Karpas-422 (cell line): ENCODE measurements at regions not wholly inside any gene's neighbourhood (a gene's known extent, or its start where the extent isn't known, plus 50 kb on each side); places are given as distances from the start of the nearest gene placed in this dataset.
"Not testable (repeated sequence)": the region's sequence is repeated elsewhere in the genome, so short reads cannot be mapped to it uniquely, and the experiment has no call there.

Experiments
- DNase-seq: peaks from one replicate; pipeline ENCODE4 v3.0.0-alpha.2; 2015
- H2AFZ ChIP-seq: fragments of 200-600 bp; sonication (generic); 2 replicates; pipeline ENCODE4 v1.6.1; 2014; ENCODE audit warnings: antibody characterized with exemption, low read length, mixed read lengths
- H3K27ac ChIP-seq: fragments of 200-600 bp; sonication (generic); 2 replicates; pipeline ENCODE4 v1.5.1; 2014; ENCODE audit warnings: mild to moderate bottlenecking, low read length, moderate library complexity
- H3K27me3 ChIP-seq: fragments of 200-600 bp; sonication (generic); 2 replicates; pipeline ENCODE4 v1.6.1; 2014; ENCODE audit warnings: low read length, mixed read lengths
- H3K36me3 ChIP-seq: fragments of 200-600 bp; sonication (generic); 2 replicates; pipeline ENCODE4 v1.6.1; 2014; ENCODE audit warnings: low read length, mixed read lengths; ENCODE audit not compliant: insufficient read depth
- H3K4me1 ChIP-seq: fragments of 200-600 bp; sonication (generic); 2 replicates; pipeline ENCODE4 v1.6.1; 2014; ENCODE audit warnings: mild to moderate bottlenecking, low read length, mixed read lengths
- H3K4me2 ChIP-seq: fragments of 200-600 bp; sonication (generic); 2 replicates; pipeline ENCODE4 v1.6.1; 2014; ENCODE audit warnings: low read length, low read depth, mild to moderate bottlenecking; ENCODE audit not compliant: poor library complexity, severe bottlenecking
- H3K4me3 ChIP-seq: fragments of 200-600 bp; sonication (generic); 2 replicates; pipeline ENCODE4 v1.5.1; 2014; ENCODE audit warnings: mild to moderate bottlenecking, antibody characterized with exemption, low read length, mixed read lengths
- H3K79me2 ChIP-seq: fragments of 200-600 bp; sonication (generic); 2 replicates; pipeline ENCODE4 v1.6.1; 2014; ENCODE audit warnings: mild to moderate bottlenecking, low read length, mixed read lengths
- H3K9ac ChIP-seq: fragments of 200-600 bp; sonication (generic); 2 replicates; pipeline ENCODE4 v1.6.0; 2014; ENCODE audit warnings: low read length
- H3K9me2 ChIP-seq: fragments of 200-600 bp; sonication (generic), shearing (Covaris generic); replicated peaks from 2 replicates; pipeline ENCODE4 v1.6.0; 2014; ENCODE audit warnings: mild to moderate bottlenecking, low read length, moderate library complexity; ENCODE audit not compliant: insufficient read depth
- H3K9me3 ChIP-seq: fragments of 300-700, 200-600 bp; sonication (generic); 2 replicates; pipeline ENCODE4 v1.6.1; 2014; ENCODE audit warnings: low read length, mixed read lengths
- H4K20me1 ChIP-seq: fragments of 200-600 bp; sonication (generic); 2 replicates; pipeline ENCODE4 v1.6.1; 2014; ENCODE audit warnings: mild to moderate bottlenecking, antibody characterized with exemption, low read length, low read depth; ENCODE audit not compliant: insufficient read depth

DNA sequence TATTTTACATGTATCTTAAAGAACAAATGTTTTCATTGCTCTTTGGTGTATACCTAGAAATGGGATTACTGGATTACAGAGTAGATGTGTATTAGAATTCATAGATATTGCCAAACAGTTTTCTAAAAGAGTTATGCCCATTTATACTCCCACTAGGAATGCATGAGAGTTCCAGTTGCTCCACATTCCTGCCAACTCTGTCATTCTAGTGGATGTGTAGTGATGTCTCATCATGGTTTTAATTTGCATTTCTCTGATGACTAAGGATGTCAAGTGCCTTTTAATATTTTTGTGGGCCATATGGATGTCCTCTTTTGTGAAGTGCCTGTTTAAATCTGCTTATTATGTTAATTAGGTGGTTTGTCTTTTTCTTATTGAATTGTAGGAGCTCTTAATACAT is 65.6 kb upstream of the BMP2K start:
- Histone ChIP-seq H3K4me3 (no peak overlapping the region), H3K4me2 (no peak overlapping the region)
- DNase-seq = no peak

DNA sequence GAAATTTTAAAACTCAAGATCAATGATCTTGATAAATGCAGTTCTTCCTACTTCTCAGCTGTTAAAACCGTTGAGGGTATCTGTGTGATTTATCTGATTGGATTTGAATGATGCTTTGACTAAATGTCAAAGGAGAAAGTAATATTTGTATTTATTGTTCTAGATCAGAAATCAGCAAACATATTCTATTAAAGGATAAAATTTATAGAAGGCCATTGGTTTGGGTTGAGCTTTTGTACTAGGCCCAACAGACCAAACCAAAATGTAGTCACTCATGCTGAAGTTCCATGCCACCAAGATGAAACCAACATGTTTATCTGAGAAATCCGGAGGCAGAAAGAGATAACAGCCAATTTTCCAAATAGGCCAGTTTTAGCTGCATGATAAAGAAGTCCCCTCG is 64.5 kb upstream of the BMP2K start:
- Histone ChIP-seq H3K9ac (no peak overlapping the region), H3K27ac (no peak overlapping the region), H3K4me1 (peaks cover 2% of the 10 kb centered on the region; the same call in 1 of the 2 replicates), H3K79me2 (no peaks in the 10 kb centered on the region), H3K4me2 (no peak overlapping the region), H3K27me3 (no peaks in the 10 kb centered on the region), H3K36me3 (no peaks in the 10 kb centered on the region), H3K4me3 (no peak overlapping the region), H3K9me2 (no peaks in the 10 kb centered on the region), H3K9me3 (no peaks in the 10 kb centered on the region), H2AFZ (no peak overlapping the region), H4K20me1 (no peaks in the 10 kb centered on the region)
- DNase-seq = no peak

More for the DNA sequence above, 65.6 kb upstream of the BMP2K start:
- no peaks in the 10 kb centered on the region for H3K9me3 ChIP-seq
- H3K27me3 ChIP-seq = no peaks in the 10 kb centered on the region
- no peak overlapping the region for H3K9ac ChIP-seq
- no peaks in the 10 kb centered on the region for H3K9me2 ChIP-seq
- H2AFZ ChIP-seq = no peak overlapping the region
- no peaks in the 10 kb centered on the region for H3K36me3 ChIP-seq
- peaks cover 2% of the 10 kb centered on the region; the same call in 1 of the 2 replicates for H3K4me1 ChIP-seq
- no peaks in the 10 kb centered on the region for H3K79me2 ChIP-seq
- H4K20me1 ChIP-seq = no peaks in the 10 kb centered on the region
- H3K27ac ChIP-seq = no peak overlapping the region

DNA sequence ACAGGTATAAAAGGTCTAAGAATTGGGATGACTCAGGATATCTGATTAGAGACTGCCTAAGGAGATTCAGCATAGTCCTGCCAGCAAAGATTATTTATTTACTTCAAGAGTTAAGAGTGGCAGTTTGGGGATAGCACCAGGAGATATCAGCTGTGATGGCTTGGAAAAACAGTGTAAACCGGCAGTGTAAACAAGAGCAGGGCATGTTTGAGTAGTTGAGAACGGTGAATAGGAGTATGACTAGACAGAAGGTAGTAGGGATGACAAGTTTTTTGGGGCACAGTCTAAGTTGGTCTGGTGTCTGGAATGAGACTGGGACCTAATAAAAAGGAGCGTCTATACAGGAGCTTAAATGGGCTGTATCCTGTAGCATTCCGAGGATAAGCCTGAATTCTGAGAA is 61.6 kb upstream of the BMP2K start:
- not testable (repeated sequence) for H2AFZ ChIP-seq, H3K4me1 ChIP-seq, H3K4me2 ChIP-seq, DNase-seq, H3K27ac ChIP-seq, H3K4me3 ChIP-seq, H4K20me1 ChIP-seq, H3K27me3 ChIP-seq, H3K79me2 ChIP-seq, H3K9ac ChIP-seq, H3K36me3 ChIP-seq, H3K9me3 ChIP-seq, H3K9me2 ChIP-seq

DNA sequence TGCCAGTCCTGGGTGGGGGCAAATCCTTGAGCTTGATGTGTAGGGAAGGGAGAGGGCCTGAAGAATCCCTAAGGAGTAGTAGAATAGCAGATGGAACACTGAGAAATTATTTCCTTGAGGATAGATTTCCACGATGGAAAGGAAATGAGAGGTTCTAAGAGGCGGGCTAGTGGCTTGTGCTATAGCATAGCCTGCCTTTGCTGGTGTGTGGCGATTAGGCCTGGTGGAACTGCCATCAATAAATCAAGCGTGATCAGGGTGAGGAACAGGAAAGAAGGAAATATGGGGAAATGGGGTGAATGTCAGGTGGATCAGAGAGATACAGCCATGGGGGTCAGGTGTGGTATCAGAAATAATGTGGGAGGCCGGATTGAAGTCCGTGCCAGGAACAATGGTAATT is 60.8 kb upstream of the BMP2K start:
- not testable (repeated sequence) for H3K9me3 ChIP-seq, DNase-seq, H4K20me1 ChIP-seq, H3K36me3 ChIP-seq, H3K27ac ChIP-seq, H3K27me3 ChIP-seq, H3K79me2 ChIP-seq, H3K9me2 ChIP-seq, H2AFZ ChIP-seq, H3K4me1 ChIP-seq, H3K4me2 ChIP-seq, H3K9ac ChIP-seq, H3K4me3 ChIP-seq

DNA sequence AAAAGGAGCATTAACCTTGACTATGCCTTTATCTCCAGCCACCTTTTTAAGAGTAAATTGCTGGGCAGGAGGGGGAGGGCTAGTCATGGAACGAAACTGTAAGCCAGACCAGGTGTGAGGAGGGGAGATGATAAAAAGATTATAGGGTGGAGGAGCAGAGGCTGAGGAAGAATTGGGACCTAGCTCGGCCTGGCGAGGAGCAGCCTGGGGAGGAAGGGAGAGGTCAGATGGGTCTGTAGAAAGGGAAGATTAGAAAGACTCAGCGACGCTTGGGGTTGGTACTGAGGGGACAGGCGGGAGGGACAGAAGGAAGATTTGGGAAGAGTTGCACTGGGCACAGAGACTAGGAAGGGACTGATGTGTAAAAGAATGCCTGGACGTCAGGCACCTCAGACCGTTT is 58.4 kb upstream of the BMP2K start:
- H2AFZ ChIP-seq = not testable (repeated sequence)

DNA sequence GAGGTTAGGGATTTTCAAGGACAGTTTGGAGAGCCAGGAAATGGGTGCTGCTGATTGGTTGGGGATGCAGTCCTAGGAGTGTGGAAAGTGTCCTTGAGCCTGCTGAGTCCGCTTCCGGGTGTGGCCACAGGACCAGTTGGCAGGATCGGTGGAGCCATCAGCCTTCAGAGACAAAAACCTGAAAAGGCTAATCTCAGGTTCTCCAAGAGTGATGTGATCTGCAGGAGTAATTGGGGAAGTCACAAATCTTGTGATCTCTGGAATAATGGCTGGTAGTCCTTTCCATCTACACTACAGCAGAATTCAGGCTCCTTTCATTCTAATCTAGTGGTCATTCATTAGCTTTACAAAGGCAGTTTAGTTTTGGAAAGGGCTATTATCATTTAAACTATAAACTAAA is 55.9 kb upstream of the BMP2K start:
- Histone ChIP-seq H3K9me2 (no peaks in the 10 kb centered on the region), H3K4me3 (no peak overlapping the region), H3K79me2 (no peaks in the 10 kb centered on the region), H3K4me1 (no peaks in the 10 kb centered on the region), H3K27me3 (no peaks in the 10 kb centered on the region), H4K20me1 (no peaks in the 10 kb centered on the region), H3K4me2 (no peak overlapping the region), H3K9ac (no peak overlapping the region), H3K36me3 (no peaks in the 10 kb centered on the region), H3K9me3 (no peaks in the 10 kb centered on the region), H2AFZ (no peak overlapping the region), H3K27ac (no peak overlapping the region)
- no peak for DNase-seq

More for the DNA sequence above, 58.4 kb upstream of the BMP2K start:
- not testable (repeated sequence) for H3K9me3 ChIP-seq, H3K36me3 ChIP-seq, DNase-seq, H3K9ac ChIP-seq, H3K9me2 ChIP-seq, H3K4me2 ChIP-seq, H3K27ac ChIP-seq, H3K4me1 ChIP-seq, H3K4me3 ChIP-seq, H3K27me3 ChIP-seq, H3K79me2 ChIP-seq, H4K20me1 ChIP-seq

DNA sequence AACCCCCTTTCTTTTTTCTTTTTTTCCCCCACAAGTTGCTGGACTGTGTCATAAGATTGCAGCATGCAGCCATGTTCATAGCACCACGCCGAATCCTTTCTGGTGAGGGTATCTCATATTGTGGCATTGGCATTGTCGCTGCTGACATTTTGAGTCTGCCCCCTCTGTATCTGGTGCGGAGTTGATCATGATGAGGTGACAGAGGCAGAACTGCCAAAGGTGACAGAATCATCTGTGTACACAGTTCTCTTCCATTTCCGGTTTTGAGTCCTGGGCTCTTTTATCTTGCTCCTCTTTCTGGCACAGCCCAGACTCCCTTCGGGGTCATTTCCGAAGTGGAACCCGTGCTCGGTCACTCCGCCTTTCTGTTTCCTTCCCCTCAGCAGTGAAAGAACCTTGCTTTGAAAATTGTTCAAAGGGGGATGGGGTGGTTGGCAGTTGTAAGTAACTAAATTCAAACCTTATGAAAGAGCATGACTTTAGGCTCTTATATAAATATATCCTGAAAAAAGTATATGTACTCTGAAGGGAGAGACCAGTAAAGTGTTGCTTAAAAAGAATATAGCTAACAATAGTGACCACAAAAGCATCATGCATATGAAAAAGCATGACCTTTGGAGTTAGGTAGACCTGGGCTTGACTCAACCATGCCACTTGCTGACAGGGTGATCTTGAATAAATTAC is 55.0 kb upstream of the BMP2K start:
- no peaks in the 10 kb centered on the region for H3K9me3 ChIP-seq
- H3K9me2 ChIP-seq = no peaks in the 10 kb centered on the region
- no peaks in the 10 kb centered on the region for H4K20me1 ChIP-seq
- H3K9ac ChIP-seq = no peak overlapping the region
- H3K27ac ChIP-seq = no peak overlapping the region
- H3K27me3 ChIP-seq = no peaks in the 10 kb centered on the region
- H3K4me2 ChIP-seq = no peak overlapping the region
- H2AFZ ChIP-seq = no peak overlapping the region
- no peaks in the 10 kb centered on the region for H3K4me1 ChIP-seq
- H3K4me3 ChIP-seq = no peak overlapping the region
- no peaks in the 10 kb centered on the region for H3K36me3 ChIP-seq
- no peak for DNase-seq
- no peaks in the 10 kb centered on the region for H3K79me2 ChIP-seq

DNA sequence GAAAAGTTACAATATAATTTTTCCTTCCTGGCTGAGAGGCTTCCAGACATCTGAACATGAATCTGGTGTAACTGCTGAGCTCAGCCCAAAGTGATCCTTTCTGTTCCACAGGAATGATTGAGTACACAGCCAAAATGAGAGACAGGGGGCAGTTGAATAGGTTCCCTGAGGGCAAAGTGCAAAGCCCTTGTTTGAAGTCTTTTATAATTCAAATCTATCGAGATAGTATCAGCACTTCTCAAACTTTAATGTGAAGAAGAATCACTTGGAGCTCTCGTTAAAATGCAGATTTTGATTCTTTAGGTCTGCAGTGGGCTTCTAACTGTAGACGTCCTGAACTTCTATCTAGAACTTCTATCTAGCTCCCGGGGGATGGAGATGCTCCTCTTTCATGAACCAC is 54.4 kb upstream of the BMP2K start:
- Histone ChIP-seq H2AFZ (no peak overlapping the region), H3K9ac (no peak overlapping the region), H3K4me2 (no peak overlapping the region)

DNA sequence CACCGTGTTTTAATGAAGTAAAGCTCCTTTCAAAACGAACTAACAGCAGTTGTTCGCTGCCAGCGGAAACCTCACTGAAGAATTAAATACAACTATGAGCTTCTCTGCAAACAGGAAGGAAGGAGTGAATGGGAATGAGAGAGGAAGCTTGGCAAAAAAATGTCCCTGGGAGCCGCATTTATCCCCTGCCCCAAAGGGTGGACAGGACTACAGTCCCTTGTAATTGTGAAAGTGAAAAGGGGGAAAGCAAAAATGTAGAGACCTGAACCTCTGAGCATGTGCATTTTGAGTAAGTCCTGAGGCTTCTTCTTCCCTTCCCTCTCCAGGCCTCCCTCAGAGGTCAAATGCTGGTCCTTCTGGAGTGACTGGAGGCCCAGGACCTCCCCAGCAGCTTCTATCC is 53.8 kb upstream of the BMP2K start:
- H3K27me3 ChIP-seq = no peaks in the 10 kb centered on the region
- H2AFZ ChIP-seq = no peak overlapping the region
- no peaks in the 10 kb centered on the region for H4K20me1 ChIP-seq
- H3K9me3 ChIP-seq = no peaks in the 10 kb centered on the region
- H3K4me3 ChIP-seq = no peak overlapping the region
- no peak for DNase-seq
- H3K4me2 ChIP-seq = no peak overlapping the region
- H3K27ac ChIP-seq = no peak overlapping the region
- H3K4me1 ChIP-seq = no peaks in the 10 kb centered on the region
- no peaks in the 10 kb centered on the region for H3K79me2 ChIP-seq
- H3K36me3 ChIP-seq = no peaks in the 10 kb centered on the region
- no peaks in the 10 kb centered on the region for H3K9me2 ChIP-seq
- no peak overlapping the region for H3K9ac ChIP-seq

More for the DNA sequence above, 54.4 kb upstream of the BMP2K start:
- H3K36me3 ChIP-seq = no peaks in the 10 kb centered on the region
- H3K4me1 ChIP-seq = no peaks in the 10 kb centered on the region
- H3K9me3 ChIP-seq = no peaks in the 10 kb centered on the region
- H3K27me3 ChIP-seq = no peaks in the 10 kb centered on the region
- no peaks in the 10 kb centered on the region for H3K79me2 ChIP-seq
- H3K27ac ChIP-seq = no peak overlapping the region
- no peaks in the 10 kb centered on the region for H3K9me2 ChIP-seq
- H3K4me3 ChIP-seq = no peak overlapping the region
- DNase-seq = no peak
- no peaks in the 10 kb centered on the region for H4K20me1 ChIP-seq
